ENCODE measurements at regions not wholly inside any gene's neighbourhood (a gene's known extent, or its start where the extent isn't known, plus 50 kb on each side); places are given as distances from the start of the nearest gene placed in this dataset.

- no peak for TF ChIP-seq CTCF (IDR thresholded peaks at IDR 0.05; ENCODE audit: low read depth, low read length)
- no peak overlapping the region for H3K4me3 ChIP-seq (ENCODE audit: low read depth, low read length)
Observed at GRCh38 chr1:30328100-30328370, 395.4 kb downstream of the MATN1 start.

- H3K4me3 ChIP-seq (ENCODE audit: low read depth, low read length): no peak overlapping the region
- no peak for TF ChIP-seq CTCF (IDR thresholded peaks at IDR 0.05; ENCODE audit: low read depth, low read length)
Observed at GRCh38 chr1:30327370-30328099, 395.9 kb downstream of the MATN1 start.

- TF ChIP-seq CTCF (IDR thresholded peaks at IDR 0.05; ENCODE audit: low read depth, low read length): no peak
- H3K4me3 ChIP-seq (ENCODE audit: low read depth, low read length): no peak overlapping the region
Observed at GRCh38 chr1:30325999-30326398, 397.4 kb downstream of the MATN1 start.

GRCh38 chr1:30325085-30325935 lies 398.1 kb downstream of the MATN1 start:
- no peak for TF ChIP-seq CTCF (IDR thresholded peaks at IDR 0.05; ENCODE audit: low read depth, low read length)
- H3K4me3 ChIP-seq (ENCODE audit: low read depth, low read length): no peak overlapping the region

GRCh38 chr1:30324251-30325084 lies 398.9 kb downstream of the MATN1 start:
- TF ChIP-seq CTCF (IDR thresholded peaks at IDR 0.05; ENCODE audit: low read depth, low read length): no peak
- no peak overlapping the region for H3K4me3 ChIP-seq (ENCODE audit: low read depth, low read length)

- H3K4me3 ChIP-seq (ENCODE audit: low read depth, low read length): no peak overlapping the region
- no peak for TF ChIP-seq CTCF (IDR thresholded peaks at IDR 0.05; ENCODE audit: low read depth, low read length)
Observed at GRCh38 chr1:30323841-30324240, 399.5 kb downstream of the MATN1 start.

All from WI38 (cell line).